Activated effector memory CD4-positive, alpha-beta T cell treated with anti-CD3 and anti-CD28 coated beads, Interleukin-2, amount 50 U/mL, for 16 hours (primary cell): ENCODE measurements at regions not wholly inside any gene's neighbourhood (a gene's known extent, or its start where the extent isn't known, plus 50 kb on each side); places are given as distances from the start of the nearest gene placed in this dataset.
"Not testable (repeated sequence)": the region's sequence is repeated elsewhere in the genome, so short reads cannot be mapped to it uniquely, and the experiment has no call there.

ENCODE experiments used
- DNase-seq: peaks from one replicate; pipeline ENCODE4 v3.0.0-alpha.2; 2020

GRCh38 chr16:87007907-87008306 lies 309.3 kb downstream of the C16orf95 start:
- DNase-seq: no peak

GRCh38 chr16:87008664-87009063 lies 308.5 kb downstream of the C16orf95 start:
- DNase-seq: no peak

GRCh38 chr16:87012954-87013938 lies 303.9 kb downstream of the C16orf95 start:
- DNase-seq: no peak

- no peak for DNase-seq
These were observed 303.1 kb downstream of the C16orf95 start for GRCh38 chr16:87014112-87014511.

- DNase-seq: no peak
These were observed 302.2 kb downstream of the C16orf95 start for GRCh38 chr16:87015021-87015420.

- DNase-seq: no peak
These were observed 300.9 kb downstream of the C16orf95 start for GRCh38 chr16:87016046-87017035.

GRCh38 chr16:87017371-87018012 lies 299.7 kb downstream of the C16orf95 start:
- DNase-seq: no peak

GRCh38 chr16:87025676-87026075 lies 291.5 kb downstream of the C16orf95 start:
- DNase-seq: no peak

GRCh38 chr16:87027056-87027616 lies 290.1 kb downstream of the C16orf95 start:
- no peak for DNase-seq

- peak; percentile 50 for DNase-seq
These were observed 288.5 kb downstream of the C16orf95 start for GRCh38 chr16:87028481-87029320.

- DNase-seq: no peak
These were observed 284.6 kb downstream of the C16orf95 start for GRCh38 chr16:87032554-87032953.

GRCh38 chr16:87033021-87033471 lies 284.1 kb downstream of the C16orf95 start:
- no peak for DNase-seq

- DNase-seq: no peak
These were observed 283.5 kb downstream of the C16orf95 start for GRCh38 chr16:87033541-87034300.

GRCh38 chr16:87034317-87034716 lies 282.9 kb downstream of the C16orf95 start:
- DNase-seq: no peak

GRCh38 chr16:87035053-87035452 lies 282.1 kb downstream of the C16orf95 start:
- no peak for DNase-seq

GRCh38 chr16:87037012-87037411 lies 280.2 kb downstream of the C16orf95 start:
- DNase-seq: peak; percentile 19

GRCh38 chr16:87038528-87038927 lies 278.7 kb downstream of the C16orf95 start:
- DNase-seq: not testable (repeated sequence)

- no peak for DNase-seq
These were observed 276.7 kb downstream of the C16orf95 start for GRCh38 chr16:87040169-87041117.

GRCh38 chr16:87041286-87041685 lies 275.9 kb downstream of the C16orf95 start:
- DNase-seq: no peak
